Natural killer cell (primary cell): ENCODE measurements at regions not wholly inside any gene's neighbourhood (a gene's known extent, or its start where the extent isn't known, plus 50 kb on each side); places are given as distances from the start of the nearest gene placed in this dataset.

Experiments used
- ATAC-seq, 3 donors: fragments of 150-1000 bp in 2 of 3; fragments of 200-7000 bp in 1 of 3; cut with Tn5 transposase; 1 replicate in 1 of 3; 2 replicates in 2 of 3; pipeline ENCODE4 v1.10.0; 2021; ENCODE audit warnings: mild to moderate bottlenecking in 2 of 3, moderate library complexity in 2 of 3
- DNase-seq, 2 donors: peaks; one replicate each; pipeline versions ENCODE4 v3.0.0 to v3.0.0-alpha.2; 2013 to 2021; ENCODE audit warnings: mixed read lengths in 1 of 2
- H3K27ac ChIP-seq: one replicate; pipeline ENCODE4 v1.5.1; 2013; ENCODE audit warnings: mild to moderate bottlenecking, low read length
- H3K27me3 ChIP-seq: one replicate; pipeline ENCODE4 v1.6.1; 2013; ENCODE audit warnings: low read length; ENCODE audit not compliant: control insufficient read depth, insufficient read depth
- H3K36me3 ChIP-seq: one replicate; pipeline ENCODE4 v1.6.1; 2013; ENCODE audit warnings: low read length; ENCODE audit not compliant: control insufficient read depth, insufficient read depth
- H3K4me1 ChIP-seq: one replicate; pipeline ENCODE4 v1.6.1; 2013; ENCODE audit warnings: low read length; ENCODE audit not compliant: control insufficient read depth, insufficient read depth
- H3K4me3 ChIP-seq: one replicate; pipeline ENCODE4 v1.5.1; 2013; ENCODE audit warnings: low read length
- H3K9me3 ChIP-seq: one replicate; pipeline ENCODE4 v1.6.1; 2013; ENCODE audit warnings: low read length; ENCODE audit not compliant: control insufficient read depth, insufficient read depth
- H3K27ac Mint-ChIP-seq, 2 donors: one replicate each; pipeline ENCODE4 v1.8.0; 2022; ENCODE audit warnings: mild to moderate bottlenecking in 2 of 2, mixed read lengths in 2 of 2, moderate library complexity in 1 of 2
- H3K27me3 Mint-ChIP-seq, 2 donors: one replicate each; pipeline ENCODE4 v1.8.0; 2022; ENCODE audit warnings: low read depth in 2 of 2, mixed read lengths in 2 of 2
- H3K36me3 Mint-ChIP-seq: one replicate; pipeline ENCODE4 v1.8.0; 2022; ENCODE audit warnings: mixed read lengths
- H3K4me1 Mint-ChIP-seq, 2 donors: one replicate each; pipeline ENCODE4 v1.8.0; 2022; ENCODE audit warnings: mixed read lengths in 2 of 2
- H3K4me3 Mint-ChIP-seq: one replicate; pipeline ENCODE4 v1.8.0; 2022; ENCODE audit warnings: mild to moderate bottlenecking, moderate library complexity, mixed read lengths
- H3K9me3 Mint-ChIP-seq, 2 donors: one replicate each; pipeline ENCODE4 v1.8.0; 2022; ENCODE audit warnings: mixed read lengths in 2 of 2
- WGBS: methylation state at CpG from one replicate; pipeline ENCODE4 v1.1.7; 2013; ENCODE audit warnings: missing lambda C conversion rate; ENCODE audit not compliant: insufficient coverage; 5-methylcytosine and 5-hydroxymethylcytosine counted together
- intact Hi-C: fragments of 100-400 bp; cut with micrococcal nuclease; formaldehyde crosslinking; loops from one replicate; pipeline ENCODE4 v1.14.2; 2022
- TF ChIP-seq, protein P1 (sequence below): fragments of 200-600 bp; IDR thresholded peaks from one replicate; pipeline ENCODE4 v1.8.0; 2022; ENCODE audit warnings: antibody characterized with exemption

- H3K4me1 Mint-ChIP-seq: no peaks in the 10 kb centered on the region
Observed at GRCh38 chr18:33934258-33934657, 290.5 kb downstream of the NOL4 start.

GRCh38 chr18:33928231-33928630, 296.5 kb downstream of the NOL4 start:
- Histone ChIP-seq H3K4me3 (no peak overlapping the region), H3K36me3 (no peaks in the 10 kb centered on the region), H3K4me1 (no peaks in the 10 kb centered on the region), H3K9me3 (no peaks in the 10 kb centered on the region), H3K27ac (no peak overlapping the region), H3K27me3 (no peaks in the 10 kb centered on the region)
- peaks cover 2% of the 10 kb centered on the region in 2 donors for H3K9me3 Mint-ChIP-seq
- no peaks in the 10 kb centered on the region for H3K27me3 Mint-ChIP-seq
- H3K4me3 Mint-ChIP-seq: no peak overlapping the region
- H3K36me3 Mint-ChIP-seq: no peaks in the 10 kb centered on the region
- no peaks in the 10 kb centered on the region for H3K4me1 Mint-ChIP-seq
- intact Hi-C loops: no loop called here
- H3K27ac Mint-ChIP-seq: no peak overlapping the region
- WGBS: 96% methylated on average over 2 of the region's 3 CpGs
- TF ChIP-seq, protein P1, sequence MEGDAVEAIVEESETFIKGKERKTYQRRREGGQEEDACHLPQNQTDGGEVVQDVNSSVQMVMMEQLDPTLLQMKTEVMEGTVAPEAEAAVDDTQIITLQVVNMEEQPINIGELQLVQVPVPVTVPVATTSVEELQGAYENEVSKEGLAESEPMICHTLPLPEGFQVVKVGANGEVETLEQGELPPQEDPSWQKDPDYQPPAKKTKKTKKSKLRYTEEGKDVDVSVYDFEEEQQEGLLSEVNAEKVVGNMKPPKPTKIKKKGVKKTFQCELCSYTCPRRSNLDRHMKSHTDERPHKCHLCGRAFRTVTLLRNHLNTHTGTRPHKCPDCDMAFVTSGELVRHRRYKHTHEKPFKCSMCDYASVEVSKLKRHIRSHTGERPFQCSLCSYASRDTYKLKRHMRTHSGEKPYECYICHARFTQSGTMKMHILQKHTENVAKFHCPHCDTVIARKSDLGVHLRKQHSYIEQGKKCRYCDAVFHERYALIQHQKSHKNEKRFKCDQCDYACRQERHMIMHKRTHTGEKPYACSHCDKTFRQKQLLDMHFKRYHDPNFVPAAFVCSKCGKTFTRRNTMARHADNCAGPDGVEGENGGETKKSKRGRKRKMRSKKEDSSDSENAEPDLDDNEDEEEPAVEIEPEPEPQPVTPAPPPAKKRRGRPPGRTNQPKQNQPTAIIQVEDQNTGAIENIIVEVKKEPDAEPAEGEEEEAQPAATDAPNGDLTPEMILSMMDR: no peak
- ATAC-seq (no peak), DNase-seq (no peak)

More at GRCh38 chr18:33934258-33934657, 290.5 kb downstream of the NOL4 start:
- H3K27me3 ChIP-seq: no peaks in the 10 kb centered on the region
- TF ChIP-seq, protein P1: no peak
- DNase-seq (no peak), ATAC-seq (no peak)
- intact Hi-C loops: no loop called here
- H3K9me3 ChIP-seq: no peaks in the 10 kb centered on the region
- Mint-ChIP-seq H3K4me3 (no peak overlapping the region), H3K27ac (no peak overlapping the region), H3K27me3 (no peaks in the 10 kb centered on the region), H3K9me3 (peaks cover 3 to 6% of the 10 kb centered on the region in 2 donors), H3K36me3 (no peaks in the 10 kb centered on the region)
- no peaks in the 10 kb centered on the region for H3K4me1 ChIP-seq
- H3K27ac ChIP-seq: no peak overlapping the region
- no peaks in the 10 kb centered on the region for H3K36me3 ChIP-seq
- H3K4me3 ChIP-seq: no peak overlapping the region
- WGBS: 80% methylated on average over 1 of the region's 1 CpG

DNA sequence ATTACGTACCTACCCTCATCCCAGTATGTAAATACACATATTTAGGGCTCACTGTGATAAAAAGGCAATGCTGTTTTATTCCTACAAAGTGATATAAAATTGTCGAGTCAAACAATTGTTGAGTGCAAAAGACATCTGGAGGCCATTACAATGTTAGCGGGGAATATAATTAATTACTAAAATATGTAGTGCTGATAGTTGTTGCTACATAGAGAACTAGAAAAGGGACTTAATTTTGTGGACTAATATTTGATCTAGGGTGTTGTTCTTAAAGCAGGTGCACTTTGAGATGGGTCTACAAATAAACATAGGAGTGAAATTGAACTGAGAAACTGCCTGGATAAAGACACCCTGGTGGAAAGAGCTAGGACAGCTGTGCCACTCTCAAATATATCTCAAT, 300.1 kb downstream of the NOL4 start:
- TF ChIP-seq, protein P1: no peak
- Histone ChIP-seq H3K9me3 (no peaks in the 10 kb centered on the region), H3K27me3 (no peaks in the 10 kb centered on the region), H3K4me3 (no peak overlapping the region), H3K4me1 (no peaks in the 10 kb centered on the region), H3K36me3 (no peaks in the 10 kb centered on the region), H3K27ac (no peak overlapping the region)
- no peak overlapping the region for H3K4me3 Mint-ChIP-seq
- H3K4me1 Mint-ChIP-seq: no peaks in the 10 kb centered on the region
- ATAC-seq (no peak), DNase-seq (no peak)
- peaks cover 9 to 10% of the 10 kb centered on the region in 2 donors for H3K9me3 Mint-ChIP-seq
- WGBS: 93% methylated on average over 2 of the region's 3 CpGs
- no peak overlapping the region for H3K27ac Mint-ChIP-seq
- intact Hi-C loops: no loop called here
- H3K27me3 Mint-ChIP-seq: no peaks in the 10 kb centered on the region
- no peaks in the 10 kb centered on the region for H3K36me3 Mint-ChIP-seq

DNA sequence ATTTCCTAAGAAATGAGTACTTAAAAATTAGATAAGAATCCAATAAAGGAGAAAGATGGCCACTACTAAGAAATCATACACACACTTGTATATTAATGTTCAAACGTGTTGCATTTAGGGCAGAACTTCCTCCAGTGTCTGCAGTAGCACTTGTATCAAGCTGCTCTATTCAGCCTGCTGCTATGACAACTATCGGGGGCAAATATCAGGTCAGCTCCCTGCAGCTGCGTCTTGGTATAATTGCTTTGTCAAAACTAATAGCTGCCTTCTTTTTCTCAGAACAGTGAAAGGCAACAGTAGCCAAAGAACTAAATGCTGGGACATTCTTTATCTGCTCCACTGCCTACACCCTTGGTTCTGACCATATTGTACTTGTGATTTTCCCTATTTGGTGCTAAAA, 300.7 kb downstream of the NOL4 start:
- no peaks in the 10 kb centered on the region for H3K4me1 Mint-ChIP-seq
- DNase-seq: no peak
- H3K4me1 ChIP-seq: no peaks in the 10 kb centered on the region
- WGBS: 66% methylated on average over 3 of the region's 3 CpGs
- H3K9me3 ChIP-seq: no peaks in the 10 kb centered on the region
- H3K4me3 ChIP-seq: no peak overlapping the region
- H3K36me3 Mint-ChIP-seq: no peaks in the 10 kb centered on the region
- H3K27ac Mint-ChIP-seq: no peak overlapping the region
- intact Hi-C loops: no loop called here
- H3K36me3 ChIP-seq: no peaks in the 10 kb centered on the region
- H3K4me3 Mint-ChIP-seq: no peak overlapping the region
- H3K27ac ChIP-seq: no peak overlapping the region
- H3K27me3 Mint-ChIP-seq: no peaks in the 10 kb centered on the region
- no peak for ATAC-seq
- no peaks in the 10 kb centered on the region for H3K27me3 ChIP-seq
- TF ChIP-seq, protein P1: no peak
- H3K9me3 Mint-ChIP-seq: peaks cover 9 to 10% of the 10 kb centered on the region in 2 donors
